GM10266 (cell line): ENCODE measurements at regions not wholly inside any gene's neighbourhood (a gene's known extent, or its start where the extent isn't known, plus 50 kb on each side); places are given as distances from the start of the nearest gene placed in this dataset.
"Not testable (repeated sequence)": the region's sequence is repeated elsewhere in the genome, so short reads cannot be mapped to it uniquely, and the experiment has no call there.

Experiments
- DNase-seq: peaks from one replicate; pipeline ENCODE4 v3.0.0; 2012; ENCODE audit errors: extremely low spot score
- TF ChIP-seq, protein P1 (sequence below): IDR thresholded peaks from 2 replicates; pipeline ENCODE4 v1.5.1; 2012; ENCODE audit warnings: mild to moderate bottlenecking, low read depth; ENCODE audit not compliant: control insufficient read depth, insufficient read depth; ENCODE audit errors: missing control alignments

DNA sequence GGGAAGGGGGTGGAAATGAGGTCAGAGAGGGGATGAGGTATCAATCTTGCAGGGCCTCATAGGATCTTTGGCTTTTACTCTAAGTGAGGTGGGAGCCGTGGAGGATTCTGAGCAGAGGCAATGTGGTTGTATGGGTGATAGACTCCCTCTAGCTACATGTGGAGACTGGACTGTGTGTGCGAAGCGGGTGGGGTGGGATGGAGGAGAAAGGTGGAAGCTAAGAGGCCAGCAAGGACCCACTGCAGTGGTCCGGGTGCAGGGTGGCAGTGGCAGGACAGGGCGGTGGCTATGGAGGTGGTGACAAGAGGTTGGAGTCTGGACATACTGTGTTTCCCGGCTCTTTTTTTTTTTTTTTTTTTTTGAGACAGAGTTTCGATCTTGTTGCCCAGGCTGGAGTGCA, 62.4 kb upstream of the PTPN1 start:
- TF ChIP-seq, protein P1, sequence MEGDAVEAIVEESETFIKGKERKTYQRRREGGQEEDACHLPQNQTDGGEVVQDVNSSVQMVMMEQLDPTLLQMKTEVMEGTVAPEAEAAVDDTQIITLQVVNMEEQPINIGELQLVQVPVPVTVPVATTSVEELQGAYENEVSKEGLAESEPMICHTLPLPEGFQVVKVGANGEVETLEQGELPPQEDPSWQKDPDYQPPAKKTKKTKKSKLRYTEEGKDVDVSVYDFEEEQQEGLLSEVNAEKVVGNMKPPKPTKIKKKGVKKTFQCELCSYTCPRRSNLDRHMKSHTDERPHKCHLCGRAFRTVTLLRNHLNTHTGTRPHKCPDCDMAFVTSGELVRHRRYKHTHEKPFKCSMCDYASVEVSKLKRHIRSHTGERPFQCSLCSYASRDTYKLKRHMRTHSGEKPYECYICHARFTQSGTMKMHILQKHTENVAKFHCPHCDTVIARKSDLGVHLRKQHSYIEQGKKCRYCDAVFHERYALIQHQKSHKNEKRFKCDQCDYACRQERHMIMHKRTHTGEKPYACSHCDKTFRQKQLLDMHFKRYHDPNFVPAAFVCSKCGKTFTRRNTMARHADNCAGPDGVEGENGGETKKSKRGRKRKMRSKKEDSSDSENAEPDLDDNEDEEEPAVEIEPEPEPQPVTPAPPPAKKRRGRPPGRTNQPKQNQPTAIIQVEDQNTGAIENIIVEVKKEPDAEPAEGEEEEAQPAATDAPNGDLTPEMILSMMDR = no peak

DNA sequence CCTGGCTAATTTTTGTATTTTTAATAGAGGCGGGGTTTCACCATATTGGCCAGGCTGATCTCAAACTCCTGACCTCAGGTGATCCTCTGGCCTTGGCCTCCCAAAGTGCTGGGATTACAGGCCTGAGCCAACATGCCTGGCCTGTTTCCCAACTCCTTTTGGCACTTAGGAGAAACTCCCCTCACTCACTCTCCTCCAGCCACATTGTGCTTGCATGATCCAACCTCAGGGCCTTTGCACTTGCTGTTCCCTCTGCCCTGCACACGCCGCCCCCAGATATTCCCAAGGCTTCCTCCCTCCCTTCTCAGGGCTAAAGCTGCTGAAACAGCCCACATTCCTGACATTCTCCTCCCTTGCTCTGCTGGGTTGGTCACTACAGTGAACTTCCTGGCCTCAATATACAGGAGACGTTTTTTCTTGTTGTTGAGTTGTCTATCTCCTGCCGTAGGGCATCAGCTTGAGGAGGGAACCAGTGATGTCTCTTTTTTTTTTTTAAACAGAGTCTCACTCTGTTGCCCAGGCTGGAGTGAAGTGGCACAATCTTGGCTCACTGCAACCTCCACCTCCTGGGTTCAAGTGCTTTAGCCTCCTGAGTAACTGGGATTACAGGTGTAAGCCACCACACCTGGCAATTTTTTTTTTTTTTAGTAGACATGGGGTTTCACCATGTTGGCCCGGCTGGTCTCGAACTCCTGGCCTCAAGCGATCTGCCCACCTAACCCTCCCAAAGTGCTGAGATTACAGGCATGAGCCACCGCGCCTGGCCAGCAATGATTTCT, 61.4 kb upstream of the PTPN1 start:
- not testable (repeated sequence) for DNase-seq

More for the DNA sequence above, 62.4 kb upstream of the PTPN1 start:
- DNase-seq = no peak

DNA sequence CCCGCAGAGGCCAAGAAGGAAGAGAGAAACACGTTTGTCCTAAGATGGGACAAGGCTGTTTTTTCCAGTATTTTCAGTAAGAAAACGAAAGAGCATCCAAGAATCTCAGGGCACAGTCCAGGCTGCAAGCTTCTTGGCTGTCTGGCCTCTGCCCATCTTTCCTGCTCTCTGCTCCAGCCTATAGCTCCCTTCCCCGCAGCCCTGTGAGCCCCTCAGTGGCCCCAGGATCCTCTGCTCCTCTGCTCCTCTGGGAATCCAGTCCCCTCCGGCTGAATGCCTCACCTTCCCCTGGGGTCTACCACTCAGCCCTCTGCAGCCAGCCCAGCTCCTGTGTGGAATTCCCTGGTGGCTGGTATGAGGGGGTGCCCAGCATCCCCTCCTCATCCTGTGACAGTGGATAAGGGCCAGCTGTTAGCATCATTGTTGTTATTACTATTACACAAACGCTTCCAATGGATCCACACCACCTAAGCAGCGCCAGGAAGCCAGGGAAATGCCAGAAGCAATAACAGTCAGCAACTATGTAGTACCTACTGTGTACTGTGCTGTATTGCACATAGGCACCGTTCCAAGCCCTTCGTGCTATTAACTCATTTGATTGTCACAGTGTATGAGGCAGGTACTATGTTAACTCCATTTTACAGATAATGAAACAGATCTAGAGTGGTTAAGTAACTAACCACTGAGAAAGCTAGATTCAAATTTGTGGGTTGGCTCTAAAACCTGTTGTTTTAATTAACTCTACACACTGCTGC, 60.3 kb upstream of the PTPN1 start:
- TF ChIP-seq, protein P1 = no peak
- DNase-seq = peak; percentile 26

DNA sequence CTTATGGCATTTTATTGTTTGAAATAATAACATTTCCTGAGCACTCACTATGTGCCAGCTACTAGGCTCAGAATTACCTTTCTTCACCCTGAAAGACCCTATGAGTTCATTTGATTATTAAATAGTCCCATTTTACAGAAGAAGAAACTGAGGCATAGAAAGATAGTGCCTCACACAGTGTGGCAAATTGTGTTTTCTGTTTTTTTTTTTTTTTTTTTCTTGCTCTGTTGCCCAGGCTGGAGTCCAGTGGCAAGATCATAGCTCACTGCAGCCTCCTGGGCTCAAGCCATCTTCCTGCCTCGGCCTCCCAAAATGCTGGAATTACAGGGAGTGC, 59.7 kb upstream of the PTPN1 start:
- TF ChIP-seq, protein P1 = no peak

DNA sequence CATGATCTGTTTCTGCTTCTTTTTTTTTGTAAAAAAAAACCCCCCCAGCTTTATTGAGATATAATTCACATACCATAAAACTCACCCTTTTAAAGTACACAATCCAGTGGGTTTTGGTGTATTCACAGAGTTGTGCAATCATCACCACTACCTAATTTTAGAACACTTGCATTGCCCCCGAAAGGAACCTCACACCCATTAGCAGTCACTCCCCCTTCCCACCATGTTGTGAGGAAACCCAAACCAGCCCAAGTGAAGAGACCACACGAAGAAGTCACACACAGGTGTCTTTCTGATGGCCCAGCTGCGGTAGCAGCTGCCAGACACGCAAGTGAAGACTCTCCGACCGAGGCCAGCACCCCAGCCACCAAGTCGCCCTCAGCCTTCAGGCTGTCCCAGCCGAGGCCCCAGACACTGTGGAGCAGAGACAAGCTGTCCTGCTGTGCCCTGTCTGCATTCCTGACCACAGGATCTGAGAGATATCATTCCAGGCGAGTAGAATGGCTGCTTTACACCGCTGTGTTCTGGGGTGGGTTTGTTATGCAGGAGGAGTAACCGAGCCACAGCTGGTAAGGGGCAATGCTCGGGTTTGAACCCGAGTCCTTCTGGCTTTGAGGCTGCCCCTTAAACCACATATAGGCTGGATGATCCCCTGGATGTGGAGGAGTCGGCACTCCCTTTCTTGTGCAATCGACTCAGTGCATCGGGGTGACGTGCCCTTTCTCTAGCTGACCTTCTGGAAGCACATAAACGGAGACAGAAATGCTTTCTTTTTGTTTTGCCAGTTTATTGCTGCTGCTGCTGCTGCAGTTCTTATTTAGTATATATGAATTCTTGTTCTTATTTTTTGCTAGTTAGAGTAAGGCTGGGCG, 59.1 kb upstream of the PTPN1 start:
- peak; percentile 44 for DNase-seq
- TF ChIP-seq, protein P1 = no peak

More for the DNA sequence above, 59.7 kb upstream of the PTPN1 start:
- no peak for DNase-seq

DNA sequence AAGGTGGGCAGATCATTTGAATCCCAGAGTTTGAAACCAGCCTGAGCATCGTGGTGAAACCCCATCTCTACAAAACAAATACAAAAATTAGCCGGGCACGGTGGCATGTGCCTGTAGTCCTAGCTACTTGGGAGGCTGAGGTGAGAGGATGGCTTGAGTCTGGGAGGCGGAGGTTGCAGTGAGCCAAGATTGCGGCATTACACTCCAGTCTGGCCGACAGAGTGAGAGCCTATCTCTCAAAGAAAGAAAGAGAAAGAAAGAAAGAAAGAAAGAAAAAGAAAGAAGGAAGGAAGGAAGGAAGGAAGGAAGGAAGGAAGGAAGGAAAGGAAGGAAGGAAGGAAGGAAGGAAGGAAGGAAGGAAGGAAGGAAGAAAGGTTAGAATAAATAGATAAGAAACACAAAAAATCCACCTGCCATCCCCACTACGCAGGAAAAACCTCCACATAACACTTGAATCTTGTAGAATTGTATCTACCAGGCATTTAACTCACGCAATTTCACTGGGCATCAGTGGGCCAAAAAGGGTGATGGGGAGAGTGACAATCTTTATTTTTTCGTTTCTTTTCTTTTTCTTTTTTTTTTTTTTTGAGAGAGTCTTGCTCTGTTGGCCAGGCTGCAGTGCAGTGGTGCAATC, 58.3 kb upstream of the PTPN1 start:
- DNase-seq = not testable (repeated sequence)

DNA sequence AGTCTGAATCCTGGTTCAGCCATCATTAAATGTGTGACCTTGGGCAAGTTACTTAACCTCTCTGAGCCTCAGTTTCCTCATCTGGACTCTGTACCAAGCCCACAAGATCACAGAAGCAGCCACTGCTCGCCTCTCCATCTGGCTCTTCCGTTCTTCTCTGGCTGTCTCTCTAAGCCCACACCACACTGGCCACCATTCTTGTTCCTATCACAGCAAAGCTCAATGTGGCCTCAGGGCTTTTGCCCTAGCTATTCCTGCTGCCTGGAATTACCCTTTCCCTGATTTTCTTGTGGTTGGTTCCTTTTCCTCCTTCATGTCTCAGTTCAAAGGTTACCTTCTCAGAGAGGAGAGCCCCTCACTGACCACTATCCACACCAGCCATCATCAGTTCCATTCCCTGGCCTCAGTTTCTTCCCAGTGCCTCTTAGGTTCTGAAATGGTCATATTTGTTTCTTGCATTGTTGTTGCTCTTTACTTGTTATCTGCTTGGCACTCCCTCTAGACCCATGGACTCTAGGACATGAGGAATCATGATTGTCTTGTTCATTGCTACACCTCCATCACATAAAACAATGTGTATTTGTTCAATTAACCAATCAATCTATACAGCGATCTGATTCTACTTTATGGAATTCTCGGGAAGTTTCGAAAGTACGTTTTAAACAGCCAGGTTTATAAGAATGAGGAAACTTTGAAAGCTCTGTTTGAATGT, 56.5 kb upstream of the PTPN1 start:
- TF ChIP-seq, protein P1 = no peak
- no peak for DNase-seq

DNA sequence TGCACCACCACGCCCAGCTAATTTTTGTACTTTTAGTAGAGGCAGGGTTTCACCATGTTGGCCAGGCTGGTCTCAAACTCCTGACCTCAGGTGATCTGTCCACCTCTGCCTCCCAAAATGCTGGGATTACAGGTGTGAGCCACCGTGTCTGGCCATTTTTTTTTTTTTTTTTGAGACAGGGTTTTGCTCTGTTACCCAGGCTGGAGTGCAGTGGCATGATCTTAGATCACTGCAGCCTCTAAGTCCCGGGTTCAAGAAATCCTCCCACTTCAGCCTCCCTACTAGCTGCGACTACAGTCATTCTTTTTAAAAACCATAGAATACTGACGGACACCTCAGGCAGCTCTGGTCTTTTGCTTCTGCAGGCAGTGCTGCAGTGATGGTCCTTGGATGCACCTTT, 54.9 kb upstream of the PTPN1 start:
- not testable (repeated sequence) for DNase-seq
